ENCODE measurements at regions not wholly inside any gene's neighbourhood (a gene's known extent, or its start where the extent isn't known, plus 50 kb on each side); places are given as distances from the start of the nearest gene placed in this dataset.

GRCh38 chr15:91357011-91357410 is 257.0 kb downstream of the SV2B start:
- TF ChIP-seq CTCF (IDR thresholded peaks at IDR 0.05; ENCODE audit: low read depth, low read length) (no peak), EZH2phosphoT487 (IDR thresholded peaks at IDR 0.05; ENCODE audit: low read depth) (no peak)

Data from OCI-LY3 (cell line).